Activated naive CD8-positive, alpha-beta T cell treated with anti-CD3 and anti-CD28 coated beads, Interleukin-2, amount 50 U/mL, for 16 hours (primary cell): ENCODE measurements at regions not wholly inside any gene's neighbourhood (a gene's known extent, or its start where the extent isn't known, plus 50 kb on each side); places are given as distances from the start of the nearest gene placed in this dataset.

Source experiments
- DNase-seq: peaks from one replicate; pipeline ENCODE4 v3.0.0-alpha.2; 2020; ENCODE audit warnings: low read depth, low spot score

DNA sequence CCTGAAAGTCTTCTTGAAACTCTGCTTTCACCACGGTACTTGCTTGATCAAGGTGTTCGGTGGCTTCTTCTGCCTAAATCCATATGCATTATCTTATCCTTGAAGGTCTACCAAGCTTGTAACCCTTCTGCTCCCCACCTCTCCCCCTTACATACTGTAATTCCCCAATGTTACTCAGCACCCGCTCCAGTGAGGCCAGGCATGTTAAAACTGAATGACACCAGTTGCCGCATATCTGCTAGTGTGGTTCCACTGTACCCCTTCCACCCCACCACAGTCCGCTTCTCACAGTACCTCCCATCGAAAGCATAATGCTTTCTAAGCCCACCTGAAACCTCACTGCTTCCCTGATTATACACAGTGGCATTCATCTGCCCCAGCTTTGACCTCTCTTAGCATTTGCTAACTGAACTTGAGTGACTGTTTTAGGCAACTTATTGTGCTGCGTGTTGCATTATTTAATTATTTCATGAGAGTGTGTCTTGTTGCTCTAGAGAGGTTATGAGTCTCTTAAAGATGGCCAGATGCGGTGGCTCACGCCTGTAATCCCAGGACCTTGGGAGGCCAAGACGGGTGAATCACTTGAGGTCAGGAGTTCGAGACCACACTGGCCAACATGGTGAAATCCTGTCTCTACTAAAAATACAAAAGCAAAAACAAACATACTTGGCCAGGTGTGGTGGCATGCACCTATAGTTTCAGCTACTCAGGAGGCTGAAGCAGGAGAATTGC is 87.6 kb upstream of the MBNL2 start:
- no peak for DNase-seq

DNA sequence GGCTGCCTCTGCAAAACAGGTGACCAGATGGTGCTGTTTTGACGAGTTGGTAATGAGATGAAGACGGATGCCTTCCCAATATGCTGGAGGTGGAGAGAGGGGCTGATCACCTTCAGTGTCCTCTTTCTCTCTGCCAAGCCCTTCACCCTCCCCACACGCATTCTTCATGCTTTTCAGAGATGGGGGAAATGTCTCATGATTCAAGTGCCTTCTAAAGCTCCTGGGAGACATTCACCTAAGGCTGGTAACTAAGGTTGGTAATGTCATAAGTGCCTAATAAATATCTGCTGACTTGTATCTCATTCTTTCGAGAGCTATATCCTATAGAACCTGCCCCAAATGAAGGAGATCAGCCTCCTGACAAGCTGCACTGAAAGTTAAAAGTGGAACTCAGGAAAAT is 86.2 kb upstream of the MBNL2 start:
- DNase-seq: no peak

GRCh38 chr13:97136418-97136817 is 85.7 kb upstream of the MBNL2 start:
- DNase-seq: no peak

GRCh38 chr13:97139691-97140090 is 82.4 kb upstream of the MBNL2 start:
- DNase-seq: no peak

GRCh38 chr13:97140131-97140530 is 82.0 kb upstream of the MBNL2 start:
- DNase-seq: no peak

GRCh38 chr13:97140611-97141010 is 81.5 kb upstream of the MBNL2 start:
- DNase-seq: no peak

DNA sequence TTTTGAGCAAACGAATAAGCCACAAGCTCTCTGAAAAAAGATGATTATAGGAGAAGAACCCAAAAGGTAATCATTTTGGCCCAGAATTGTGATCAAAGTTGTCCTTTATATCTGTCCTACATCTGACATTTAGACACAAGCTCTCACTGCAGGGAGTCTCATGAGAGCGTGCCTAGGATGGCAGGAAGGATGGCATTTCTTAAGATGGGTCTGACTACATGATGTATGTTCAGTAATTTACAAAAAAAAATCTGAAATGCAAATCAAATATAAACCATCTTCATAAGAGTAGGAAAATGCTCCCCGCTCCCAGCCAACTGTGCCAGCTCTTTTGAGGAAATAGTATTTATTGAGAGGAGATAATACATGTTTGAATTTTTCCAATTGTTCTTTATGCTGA is 81.0 kb upstream of the MBNL2 start:
- DNase-seq: no peak

DNA sequence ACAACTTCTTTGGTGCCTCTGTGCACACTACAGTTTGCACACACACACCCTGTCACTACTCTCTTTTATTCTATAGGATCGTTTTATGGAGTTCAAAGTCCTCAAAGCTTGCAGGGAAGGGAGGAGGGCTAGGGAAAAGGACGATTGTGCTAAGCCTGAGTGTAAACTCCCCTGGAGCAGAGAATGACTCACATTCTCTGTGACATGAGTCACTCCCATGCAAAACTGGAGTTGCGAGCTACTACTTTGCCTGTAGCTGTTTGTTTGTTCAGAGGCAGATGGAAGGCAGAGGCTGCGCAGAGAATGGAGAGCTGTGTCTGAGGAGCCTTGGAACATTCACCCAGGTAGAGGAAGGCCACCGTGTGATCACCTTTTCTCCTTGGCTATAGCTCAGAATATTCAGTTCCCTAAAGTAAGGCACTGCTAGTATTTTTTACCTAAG is 80.5 kb upstream of the MBNL2 start:
- no peak for DNase-seq

DNA sequence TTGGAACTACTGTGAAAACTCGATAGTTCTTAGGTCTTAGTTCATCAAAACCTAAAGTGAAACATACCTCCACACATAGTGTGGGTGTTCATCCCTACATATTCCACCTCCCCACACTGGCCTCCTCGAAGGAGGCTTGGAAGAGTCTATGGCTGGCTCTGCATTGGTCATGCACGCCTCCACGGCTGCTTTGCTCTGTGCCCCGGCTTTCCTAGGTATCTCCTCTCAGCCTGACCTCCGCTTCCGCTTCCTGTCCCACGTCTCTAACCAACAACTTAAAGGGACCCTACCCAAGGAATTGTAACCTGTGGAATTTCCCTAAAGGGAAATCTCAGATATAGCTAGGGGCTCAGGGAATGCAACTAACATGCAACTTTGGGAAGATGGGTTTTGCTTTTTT is 79.7 kb upstream of the MBNL2 start:
- DNase-seq: no peak

- DNase-seq: no peak
Observed at GRCh38 chr13:97145057-97145456, 77.1 kb upstream of the MBNL2 start.

- DNase-seq: no peak
Observed at GRCh38 chr13:97148894-97149293, 73.2 kb upstream of the MBNL2 start.

GRCh38 chr13:97160421-97160820 is 61.7 kb upstream of the MBNL2 start:
- no peak for DNase-seq

GRCh38 chr13:97161582-97162231 is 60.4 kb upstream of the MBNL2 start:
- DNase-seq: no peak

DNA sequence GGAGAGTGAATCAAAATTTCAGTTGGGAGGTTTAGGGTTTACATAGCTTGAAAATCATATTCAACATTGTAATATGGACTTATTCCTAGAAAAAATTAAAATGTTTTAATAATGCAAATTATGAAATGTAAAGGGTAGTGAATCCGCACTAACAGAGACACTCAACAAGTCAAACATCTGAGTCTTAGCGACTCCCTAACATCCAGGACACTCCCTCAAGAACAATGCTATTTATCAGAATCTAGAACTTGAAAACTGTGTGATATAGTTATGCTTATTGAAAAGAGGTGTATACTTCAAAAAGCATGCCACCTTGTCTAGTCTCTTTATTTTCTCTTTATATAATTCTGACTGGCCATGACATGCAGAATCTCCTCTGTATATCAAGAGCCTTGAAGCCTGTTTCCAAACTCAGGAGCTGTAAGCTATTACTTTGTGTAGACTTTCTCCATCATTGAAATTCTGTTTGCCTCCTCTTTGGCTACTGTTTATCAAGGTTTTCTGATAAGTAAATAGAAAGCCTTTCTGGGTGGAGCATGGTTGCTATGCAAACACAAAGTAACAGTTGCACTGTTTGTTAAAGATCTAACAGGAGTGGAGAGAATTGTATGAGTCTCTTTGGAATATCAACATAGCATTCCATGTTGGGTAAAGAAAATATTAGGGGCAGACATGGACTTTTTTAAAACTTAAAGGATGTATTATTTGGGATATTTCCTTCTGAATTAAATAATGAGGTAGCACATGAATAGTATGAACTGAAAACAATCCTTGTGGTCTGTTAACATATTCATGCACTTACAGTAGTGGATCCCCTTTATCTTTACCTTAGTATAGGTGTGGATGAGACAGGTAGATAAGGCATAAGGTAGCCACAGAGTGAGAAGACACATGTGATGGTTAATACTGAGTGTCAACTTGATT is 56.4 kb upstream of the MBNL2 start:
- DNase-seq: no peak

- no peak for DNase-seq
Observed at GRCh38 chr13:97171136-97171535, 51.0 kb upstream of the MBNL2 start.
